ENCODE measurements at regions not wholly inside any gene's neighbourhood (a gene's known extent, or its start where the extent isn't known, plus 50 kb on each side); places are given as distances from the start of the nearest gene placed in this dataset.

GRCh38 chr12:23204933-23205778 is 580.2 kb downstream of the ETNK1 start:
- no peak overlapping the region for H3K4me3 ChIP-seq (ENCODE audit: low read length)
- H3K36me3 ChIP-seq (replicated peaks; ENCODE audit: low read depth, low read length) = no peaks in the 10 kb centered on the region
- no peak overlapping the region for H3K9ac ChIP-seq (ENCODE audit: low read length)
- TF ChIP-seq EZH2phosphoT487 (IDR thresholded peaks at IDR 0.05; ENCODE audit: low read depth) = no peak
- TF ChIP-seq CTCF (IDR thresholded peaks at IDR 0.05; ENCODE audit: low read depth, low read length) = peak; percentile 91
- peak overlapping the region; percentile 48 for H3K4me2 ChIP-seq (ENCODE audit: low read length)
- no peaks in the 10 kb centered on the region for H3K9me3 ChIP-seq (ENCODE audit: insufficient read depth, low read length)
- H3K4me1 ChIP-seq (ENCODE audit: low read length) = peaks cover 4% of the 10 kb centered on the region
- no peak overlapping the region for H3K27ac ChIP-seq (ENCODE audit: low read length)
- H2AFZ ChIP-seq (ENCODE audit: low read depth, low read length) = peak overlapping the region; percentile 33; the same call in 1 of the 2 replicates
- no peaks in the 10 kb centered on the region for H3K79me2 ChIP-seq (ENCODE audit: low read length)
- peaks cover 4% of the 10 kb centered on the region; the same call in 1 of the 2 replicates for H3K27me3 ChIP-seq (ENCODE audit: low read depth, low read length)
- H4K20me1 ChIP-seq (ENCODE audit: insufficient read depth, low read length) = no peaks in the 10 kb centered on the region

GRCh38 chr12:23209793-23210192 is 584.8 kb downstream of the ETNK1 start:
- no peak overlapping the region for H3K27ac ChIP-seq (ENCODE audit: low read length)
- H3K79me2 ChIP-seq (ENCODE audit: low read length) = no peaks in the 10 kb centered on the region
- no peak overlapping the region for H3K9ac ChIP-seq (ENCODE audit: low read length)
- no peaks in the 10 kb centered on the region for H3K9me3 ChIP-seq (ENCODE audit: insufficient read depth, low read length)
- no peaks in the 10 kb centered on the region for H3K27me3 ChIP-seq (ENCODE audit: low read depth, low read length)
- no peaks in the 10 kb centered on the region for H3K36me3 ChIP-seq (replicated peaks; ENCODE audit: low read depth, low read length)
- no peak overlapping the region for H3K4me3 ChIP-seq (ENCODE audit: low read length)
- H4K20me1 ChIP-seq (ENCODE audit: insufficient read depth, low read length) = no peaks in the 10 kb centered on the region
- no peak overlapping the region for H2AFZ ChIP-seq (ENCODE audit: low read depth, low read length)
- TF ChIP-seq CTCF (IDR thresholded peaks at IDR 0.05; ENCODE audit: low read depth, low read length) = no peak
- H3K4me1 ChIP-seq (ENCODE audit: low read length) = peaks cover 4% of the 10 kb centered on the region
- H3K4me2 ChIP-seq (ENCODE audit: low read length) = no peak overlapping the region

GRCh38 chr12:23210573-23210972 is 585.6 kb downstream of the ETNK1 start:
- no peaks in the 10 kb centered on the region for H4K20me1 ChIP-seq (ENCODE audit: insufficient read depth, low read length)
- H3K79me2 ChIP-seq (ENCODE audit: low read length) = no peaks in the 10 kb centered on the region
- no peaks in the 10 kb centered on the region for H3K4me1 ChIP-seq (ENCODE audit: low read length)
- H3K4me3 ChIP-seq (ENCODE audit: low read length) = no peak overlapping the region
- no peaks in the 10 kb centered on the region for H3K27me3 ChIP-seq (ENCODE audit: low read depth, low read length)
- no peak overlapping the region for H3K4me2 ChIP-seq (ENCODE audit: low read length)
- no peak overlapping the region for H3K27ac ChIP-seq (ENCODE audit: low read length)
- no peaks in the 10 kb centered on the region for H3K9me3 ChIP-seq (ENCODE audit: insufficient read depth, low read length)
- TF ChIP-seq EZH2phosphoT487 (IDR thresholded peaks at IDR 0.05; ENCODE audit: low read depth) (no peak), CTCF (IDR thresholded peaks at IDR 0.05; ENCODE audit: low read depth, low read length) (peak; percentile 20)
- no peak overlapping the region for H2AFZ ChIP-seq (ENCODE audit: low read depth, low read length)
- no peak overlapping the region for H3K9ac ChIP-seq (ENCODE audit: low read length)
- no peaks in the 10 kb centered on the region for H3K36me3 ChIP-seq (replicated peaks; ENCODE audit: low read depth, low read length)

DNA sequence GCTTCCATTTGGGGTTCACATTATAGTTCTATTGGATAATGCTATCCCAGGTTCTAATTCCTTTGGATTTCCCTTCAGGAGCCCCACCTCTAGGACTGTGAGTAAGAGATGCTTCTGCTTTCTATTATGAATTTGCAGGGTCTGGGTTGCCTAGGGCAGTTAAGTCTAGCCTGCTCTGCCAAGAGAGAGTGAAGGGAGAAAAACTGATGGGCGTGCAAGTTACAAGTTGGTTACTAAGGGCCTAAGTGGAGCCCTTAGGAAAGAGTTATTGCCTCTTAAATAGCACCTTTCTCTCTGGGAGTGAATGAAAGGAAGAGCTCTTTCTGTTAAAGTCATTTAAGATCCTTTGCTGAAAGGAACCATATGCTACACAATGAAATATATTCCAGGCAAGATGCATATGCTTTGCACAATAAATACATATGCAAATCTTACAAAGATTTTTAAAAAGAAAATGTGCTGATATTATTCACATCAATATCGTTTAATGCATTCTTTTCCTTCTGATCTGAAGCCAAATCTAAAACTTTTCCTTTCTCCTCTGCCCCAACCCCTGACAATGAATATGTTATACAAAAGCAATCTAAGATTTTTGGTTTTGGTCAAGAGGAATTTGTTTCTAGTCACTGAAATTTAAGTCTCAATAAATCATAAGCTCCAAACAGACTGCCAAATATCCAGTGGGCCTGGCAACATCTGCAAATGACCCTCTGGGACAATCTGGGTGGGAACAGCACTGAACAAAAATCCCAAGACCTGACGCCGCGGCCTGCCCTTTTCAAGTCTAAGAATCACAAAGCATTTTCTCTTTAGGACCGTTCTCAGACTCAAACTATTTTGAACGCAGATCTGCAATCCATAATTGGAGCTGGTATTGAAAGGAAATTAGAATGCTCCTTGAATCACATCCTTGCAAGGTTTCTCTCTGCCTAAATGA is 586.7 kb downstream of the ETNK1 start:
- H3K9ac ChIP-seq (ENCODE audit: low read length) = no peak overlapping the region
- H3K4me3 ChIP-seq (ENCODE audit: low read length) = no peak overlapping the region
- H3K36me3 ChIP-seq (replicated peaks; ENCODE audit: low read depth, low read length) = no peaks in the 10 kb centered on the region
- no peaks in the 10 kb centered on the region for H3K79me2 ChIP-seq (ENCODE audit: low read length)
- H3K4me2 ChIP-seq (ENCODE audit: low read length) = no peak overlapping the region
- H2AFZ ChIP-seq (ENCODE audit: low read depth, low read length) = no peak overlapping the region
- no peaks in the 10 kb centered on the region for H3K27me3 ChIP-seq (ENCODE audit: low read depth, low read length)
- no peaks in the 10 kb centered on the region for H3K9me3 ChIP-seq (ENCODE audit: insufficient read depth, low read length)
- TF ChIP-seq CTCF (IDR thresholded peaks at IDR 0.05; ENCODE audit: low read depth, low read length) (no peak), EZH2phosphoT487 (IDR thresholded peaks at IDR 0.05; ENCODE audit: low read depth) (no peak)
- no peak overlapping the region for H3K27ac ChIP-seq (ENCODE audit: low read length)
- H4K20me1 ChIP-seq (ENCODE audit: insufficient read depth, low read length) = no peaks in the 10 kb centered on the region
- H3K4me1 ChIP-seq (ENCODE audit: low read length) = no peaks in the 10 kb centered on the region
